OCI-LY1 (cell line): ENCODE measurements at regions not wholly inside any gene's neighbourhood (a gene's known extent, or its start where the extent isn't known, plus 50 kb on each side); places are given as distances from the start of the nearest gene placed in this dataset.

ENCODE experiments used
- H2AFZ ChIP-seq: fragments of 200-600 bp; sonication (generic), shearing (Covaris generic); 2 replicates; pipeline ENCODE4 v1.6.0; 2014; ENCODE audit warnings: antibody characterized with exemption, mild to moderate bottlenecking, low read length
- H3F3A ChIP-seq: fragments of 200-600 bp; sonication (generic), shearing (Covaris generic); 2 replicates; pipeline ENCODE4 v1.6.0; 2014; ENCODE audit warnings: mild to moderate bottlenecking, antibody characterized with exemption, low read length, moderate library complexity; ENCODE audit not compliant: insufficient read depth
- H3K27ac ChIP-seq: fragments of 200-600 bp; sonication (generic); 2 replicates; pipeline ENCODE4 v1.5.1; 2014; ENCODE audit warnings: low read length, mixed run types, mild to moderate bottlenecking, low read depth; ENCODE audit not compliant: poor library complexity, severe bottlenecking
- H3K27me3 ChIP-seq: fragments of 200-600 bp; sonication (generic); 2 replicates; pipeline ENCODE4 v1.6.0; 2014; ENCODE audit warnings: antibody characterized with exemption, mild to moderate bottlenecking, low read length, moderate library complexity; ENCODE audit not compliant: insufficient read depth
- H3K36me3 ChIP-seq: fragments of 200-600 bp; sonication (generic); 2 replicates; pipeline ENCODE4 v1.6.1; 2014; ENCODE audit warnings: mild to moderate bottlenecking, antibody characterized with exemption, low read length, moderate library complexity, mixed read lengths; ENCODE audit not compliant: insufficient read depth
- H3K4me1 ChIP-seq: fragments of 200-600 bp; sonication (generic); 2 replicates; pipeline ENCODE4 v1.5.1; 2014; ENCODE audit warnings: mild to moderate bottlenecking, low read length, moderate library complexity; ENCODE audit not compliant: insufficient read depth, severe bottlenecking
- H3K4me2 ChIP-seq: fragments of 200-600 bp; sonication (generic), shearing (Covaris generic); 2 replicates; pipeline ENCODE4 v1.6.1; 2014; ENCODE audit warnings: low read length
- H3K4me3 ChIP-seq: fragments of 200-600 bp; sonication (generic); 2 replicates; pipeline ENCODE4 v1.5.1; 2014; ENCODE audit warnings: low read length, low read depth, mild to moderate bottlenecking, mixed read lengths; ENCODE audit not compliant: poor library complexity, severe bottlenecking
- H3K79me2 ChIP-seq: fragments of 200-600 bp; shearing (Covaris generic); 2 replicates; pipeline ENCODE4 v1.6.1; 2016; ENCODE audit warnings: mixed run types, low read length, mixed read lengths; ENCODE audit not compliant: insufficient read depth
- H3K9ac ChIP-seq: fragments of 200-600 bp; sonication (generic), shearing (Covaris generic); 2 replicates; pipeline ENCODE4 v1.6.1; 2014; ENCODE audit warnings: mild to moderate bottlenecking, low read length, mixed read lengths
- H3K9me2 ChIP-seq: fragments of 200-600 bp; sonication (generic), shearing (Covaris generic); 2 replicates; pipeline ENCODE4 v1.6.1; 2014; ENCODE audit warnings: low read depth, mild to moderate bottlenecking, low read length, mixed read lengths
- H3K9me3 ChIP-seq: fragments of 200-600 bp; shearing (Covaris generic); 2 replicates; pipeline ENCODE4 v1.6.1; 2014; ENCODE audit warnings: low read length, mixed read lengths
- H4K20me1 ChIP-seq: fragments of 200-600 bp; sonication (generic), shearing (Covaris generic); 2 replicates; pipeline ENCODE4 v1.6.0; 2016; ENCODE audit warnings: mild to moderate bottlenecking, low read length; ENCODE audit not compliant: insufficient read depth
- CTCF ChIP-seq: fragments of 200-600 bp; sonication (generic), shearing (Covaris generic); IDR thresholded peaks from 2 replicates; pipeline ENCODE4 v1.5.1; 2017; ENCODE audit warnings: mild to moderate bottlenecking, antibody characterized with exemption, low read length, moderate library complexity, mixed read lengths
- EZH2 ChIP-seq: fragments of 200-600 bp; sonication (generic), shearing (Covaris generic); IDR thresholded peaks from 2 replicates; pipeline ENCODE4 v1.8.0; 2017; ENCODE audit warnings: borderline replicate concordance, mixed run types, mild to moderate bottlenecking, antibody characterized with exemption, low read length, moderate library complexity, mixed read lengths

- no peaks in the 10 kb centered on the region for H3F3A ChIP-seq
- H4K20me1 ChIP-seq = no peaks in the 10 kb centered on the region
- H3K9ac ChIP-seq = peak overlapping the region; percentile 59; the same call in 1 of the 2 replicates
- H3K9me2 ChIP-seq = no peaks in the 10 kb centered on the region
- peak overlapping the region; percentile 78 for H3K27ac ChIP-seq
- no peaks in the 10 kb centered on the region for H3K79me2 ChIP-seq
- no peak for TF ChIP-seq EZH2
- no peak for TF ChIP-seq CTCF
- no peaks in the 10 kb centered on the region for H3K36me3 ChIP-seq
- peak overlapping the region; percentile 49; the same call in 1 of the 2 replicates for H3K4me2 ChIP-seq
- H3K4me3 ChIP-seq = peak overlapping the region; percentile 36
- H3K4me1 ChIP-seq = peaks cover 55% of the 10 kb centered on the region
- no peaks in the 10 kb centered on the region; the same call in 1 of the 2 replicates for H3K27me3 ChIP-seq
- H2AFZ ChIP-seq = no peak overlapping the region
- H3K9me3 ChIP-seq = no peaks in the 10 kb centered on the region
Observed at GRCh38 chr22:22404598-22405284, 103.8 kb downstream of the ZNF280B start.

- Histone ChIP-seq H3K9me2 (no peaks in the 10 kb centered on the region), H3K9me3 (no peaks in the 10 kb centered on the region), H3K27ac (no peak overlapping the region), H3K79me2 (no peaks in the 10 kb centered on the region), H4K20me1 (no peaks in the 10 kb centered on the region), H3K36me3 (no peaks in the 10 kb centered on the region), H3K4me3 (no peak overlapping the region), H3K4me2 (no peak overlapping the region), H2AFZ (no peak overlapping the region), H3K27me3 (no peaks in the 10 kb centered on the region; the same call in 1 of the 2 replicates), H3K9ac (no peak overlapping the region), H3K4me1 (peaks cover 64% of the 10 kb centered on the region), H3F3A (no peaks in the 10 kb centered on the region)
- TF ChIP-seq CTCF (no peak), EZH2 (no peak)
Observed at GRCh38 chr22:22406445-22407027, 102.0 kb downstream of the ZNF280B start.

GRCh38 chr22:22407061-22407460 is 101.5 kb downstream of the ZNF280B start:
- Histone ChIP-seq H3K9ac (no peak overlapping the region), H3K79me2 (no peaks in the 10 kb centered on the region), H3K9me2 (no peaks in the 10 kb centered on the region), H3K27ac (no peak overlapping the region), H3K27me3 (no peaks in the 10 kb centered on the region; the same call in 1 of the 2 replicates), H3F3A (no peaks in the 10 kb centered on the region), H3K4me2 (no peak overlapping the region), H3K36me3 (no peaks in the 10 kb centered on the region), H4K20me1 (no peaks in the 10 kb centered on the region), H3K9me3 (0 out of 2 replicates have a peak, but pooled peaks cover under 1% of the 10 kb centered on the region), H3K4me3 (no peak overlapping the region), H3K4me1 (peaks cover 58% of the 10 kb centered on the region), H2AFZ (no peak overlapping the region)
- TF ChIP-seq CTCF (no peak), EZH2 (no peak)
